K562 (cell line): ENCODE measurements at regions not wholly inside any gene's neighbourhood (a gene's known extent, or its start where the extent isn't known, plus 50 kb on each side); places are given as distances from the start of the nearest gene placed in this dataset.
A peak's percentile ranks its signal among the peaks of the same experiment; 100 is the strongest.
"Not testable (repeated sequence)": the region's sequence is repeated elsewhere in the genome, so short reads cannot be mapped to it uniquely, and the experiment has no call there.

Experiments used
- ATAC-seq: fragments of 200-7000 bp; cut with Tn5 transposase; 3 replicates; pipeline ENCODE4 v1.9.1; 2020; ENCODE audit warnings: moderate library complexity
- BruUV-seq: library from RNA; stranded (reverse); fragments of 400-500 nt; replicated peaks from 2 replicates; lab custom pipeline; 2021; lab: Mats Ljungman, UMichigan
- CTCF ChIA-PET: fragments of 300-600 bp; formaldehyde crosslinking; extraction: SDS; loops from one replicate; lab custom pipeline; 2021; ENCODE audit warnings: low intra/inter-chr PET ratio; lab: Yijun Ruan, JAX
- POLR2A ChIA-PET: fragments of 300-600, 350-650 bp; sonication (Branson Sonifier 250); formaldehyde crosslinking; extraction: SDS; loops from one replicate; lab custom pipeline; 2021; ENCODE audit warnings: antibody characterized with exemption, inconsistent platforms; lab: Yijun Ruan, JAX
- DNase-seq, 4 experiments: peaks; one replicate each; pipeline versions ENCODE4 v3.0.0 to v3.0.0-alpha.2; 2011 to 2018; ENCODE audit warnings: low spot score in 3 of 4, mixed read lengths in 3 of 4; ENCODE audit errors: extremely low read depth in 1 of 4
- FAIRE-seq: peaks from 2 replicates; lab custom pipeline; 2011; peaks lifted over from hg19 to GRCh38; lab: Jason Lieb, UNC
- H2AFZ ChIP-seq: 2 replicates; pipeline ENCODE4 v1.6.0; 2011; ENCODE audit warnings: low read depth, low read length, control low read depth, inconsistent platforms
- H3K27ac ChIP-seq: fragments of 200-600 bp; 3 replicates; pipeline ENCODE4 v1.8.0; 2011; ENCODE audit warnings: low read depth, mild to moderate bottlenecking, control low read depth, inconsistent platforms, low read length, moderate library complexity, mixed read lengths; ENCODE audit errors: extremely low read depth
- H3K27me3 ChIP-seq, 2 experiments: fragments of 300-600 bp in 1 of 2; 2 replicates in 1 of 2; 3 replicates in 1 of 2; pipeline versions ENCODE4 v1.6.0 to v1.8.0; 2011; ENCODE audit warnings: inconsistent platforms in 2 of 2, low read length in 2 of 2, mild to moderate bottlenecking in 1 of 2, mixed read lengths in 1 of 2, moderate library complexity in 1 of 2; ENCODE audit not compliant: control insufficient read depth in 2 of 2, insufficient read depth in 2 of 2
- H3K36me3 ChIP-seq: fragments of 300-600 bp; 3 replicates; pipeline ENCODE4 v1.8.0; 2011; ENCODE audit warnings: mild to moderate bottlenecking, low read length, inconsistent platforms; ENCODE audit not compliant: control insufficient read depth, insufficient read depth
- H3K4me1 ChIP-seq, 2 experiments: fragments of 200-600 bp in 1 of 2; replicated peaks in 1 of 2; 2 replicates in 1 of 2; 3 replicates in 1 of 2; pipeline versions ENCODE4 v1.5.1 to v1.8.0; 2011; ENCODE audit warnings: inconsistent platforms in 2 of 2, low read length in 2 of 2, mild to moderate bottlenecking in 1 of 2, mixed read lengths in 1 of 2, moderate library complexity in 1 of 2; ENCODE audit not compliant: control insufficient read depth in 2 of 2, insufficient read depth in 2 of 2
- H3K4me2 ChIP-seq: 2 replicates; pipeline ENCODE4 v1.6.1; 2011; ENCODE audit warnings: low read length, control low read depth, inconsistent platforms, mixed read lengths; ENCODE audit not compliant: insufficient read depth
- H3K4me3 ChIP-seq: fragments of 200-600 bp; sonication (generic), shearing (Covaris generic); 2 replicates; pipeline ENCODE4 v1.5.1; 2016; ENCODE audit warnings: control low read depth, inconsistent platforms
- H3K79me2 ChIP-seq: fragments of 200-600 bp; 3 replicates; pipeline ENCODE4 v1.8.0; 2011; ENCODE audit warnings: low read length, inconsistent platforms; ENCODE audit not compliant: control insufficient read depth, insufficient read depth
- H3K9ac ChIP-seq, 2 experiments: 2 replicates each; pipeline versions ENCODE4 v1.6.0 to v1.6.1; 2011; ENCODE audit warnings: low read depth in 2 of 2, low read length in 2 of 2, control low read depth in 1 of 2, inconsistent platforms in 1 of 2, mild to moderate bottlenecking in 1 of 2, mixed read lengths in 1 of 2; ENCODE audit not compliant: insufficient read depth in 1 of 2
- H3K9me1 ChIP-seq: one replicate; pipeline ENCODE4 v1.6.0; 2011; ENCODE audit warnings: inconsistent platforms, mild to moderate bottlenecking, low read length, moderate library complexity; ENCODE audit not compliant: control insufficient read depth, insufficient read depth
- H3K9me3 ChIP-seq: replicated peaks from 2 replicates; pipeline ENCODE4 v1.5.1; 2011; ENCODE audit warnings: low read depth, low read length, inconsistent platforms; ENCODE audit not compliant: control insufficient read depth, insufficient read depth
- H4K20me1 ChIP-seq: replicated peaks from 2 replicates; pipeline ENCODE4 v1.6.1; 2011; ENCODE audit warnings: low read length, inconsistent platforms, mixed read lengths; ENCODE audit not compliant: control insufficient read depth, insufficient read depth
- DACH1 ChIP-seq: fragments of 450-650 bp; IDR thresholded peaks from 2 replicates; pipeline ENCODE4 v1.6.1; 2018; ENCODE audit not compliant: partially characterized antibody
- ETV6 ChIP-seq, 3 experiments: fragments of 150-350 bp in 1 of 3; sonication (generic) in 1 of 3; formaldehyde crosslinking in 1 of 3; IDR thresholded peaks; 2 replicates each; pipeline versions ENCODE4 v1.6.1 to v1.8.0; 2014 to 2022; ENCODE audit warnings: borderline replicate concordance in 2 of 3, low read depth in 2 of 3, antibody characterized with exemption in 1 of 3, low read length in 1 of 3, mild to moderate bottlenecking in 1 of 3, missing genetic modification reagents in 1 of 3
- FOXK1 ChIP-seq: sonication (generic); formaldehyde crosslinking; IDR thresholded peaks from 2 replicates; pipeline ENCODE4 v1.8.0; 2022; ENCODE audit warnings: missing genetic modification reagents, mild to moderate bottlenecking, borderline replicate concordance
- HDAC6 ChIP-seq: IDR thresholded peaks from 2 replicates; pipeline ENCODE4 v1.6.1; 2012; ENCODE audit warnings: low read depth, mild to moderate bottlenecking, control low read depth, inconsistent platforms, low read length, moderate library complexity
- SUPT5H ChIP-seq: fragments of 450-650 bp; IDR thresholded peaks from 2 replicates; pipeline ENCODE4 v1.6.1; 2016
- ZNF224 ChIP-seq: sonication (generic); formaldehyde crosslinking; IDR thresholded peaks from 2 replicates; pipeline ENCODE4 v1.8.0; 2022; ENCODE audit warnings: mild to moderate bottlenecking, missing genetic modification reagents
- ZNF324 ChIP-seq: fragments of 250-450 bp; sonication (Bioruptor Pico); IDR thresholded peaks from 2 replicates; pipeline ENCODE4 v1.4.0; 2020; ENCODE audit warnings: mild to moderate bottlenecking
- ZNF431 ChIP-seq: sonication (generic); formaldehyde crosslinking; IDR thresholded peaks from 2 replicates; pipeline ENCODE4 v1.8.0; 2022; ENCODE audit warnings: mild to moderate bottlenecking, missing genetic modification reagents
- WGBS: fragments of 100-300 bp; shearing (Covaris generic); methylation state at CpG from one replicate; pipeline ENCODE4 v1.1.6; 2016; ENCODE audit warnings: low coverage, mixed read lengths; ENCODE audit not compliant: insufficient coverage; ENCODE audit errors: missing lambda C conversion rate; 5-methylcytosine and 5-hydroxymethylcytosine counted together
- in situ Hi-C: fragments of 300-500 bp; cut with MboI; formaldehyde crosslinking; loops from 4 replicates; pipeline ENCODE4 v1.15.0; 2018; ENCODE audit warnings: inconsistent platforms, mixed read lengths
- intact Hi-C: fragments of 100-400 bp; cut with micrococcal nuclease; formaldehyde crosslinking; loops from 2 replicates; pipeline ENCODE4 v1.14.2; 2022
- TF ChIP-seq, protein P1 (sequence below): sonication (generic); formaldehyde crosslinking; IDR thresholded peaks from 2 replicates; pipeline ENCODE4 v1.8.1; 2023; ENCODE audit warnings: mild to moderate bottlenecking, missing genetic modification reagents

DNA sequence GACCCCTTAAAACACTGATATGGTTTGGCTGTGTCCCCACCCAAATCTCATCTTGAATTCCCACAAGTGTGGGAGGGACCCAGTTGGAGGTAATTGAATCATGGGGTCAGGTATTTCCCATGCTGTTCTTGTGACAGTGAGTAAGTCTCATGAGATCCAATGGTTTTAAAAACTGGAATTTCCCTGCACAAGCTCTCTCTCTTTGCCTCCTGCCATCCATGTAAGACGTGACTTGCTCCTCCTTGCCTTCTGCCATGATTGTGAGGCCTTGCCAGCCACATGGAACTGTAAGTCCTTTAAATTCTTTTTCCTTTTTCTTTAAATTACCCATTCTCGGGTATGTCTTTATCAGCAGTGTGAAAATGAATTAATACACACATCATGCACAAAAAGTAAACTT, 99.1 kb upstream of the PLEKHG1 start:
- BruUV-seq, H3K36me3 ChIP-seq, H3K27me3 ChIP-seq, H3K79me2 ChIP-seq, H3K4me2 ChIP-seq, H3K9ac ChIP-seq, H4K20me1 ChIP-seq, H3K27ac ChIP-seq, H3K9me3 ChIP-seq, ATAC-seq, POLR2A ChIA-PET, FAIRE-seq, H3K4me3 ChIP-seq, H2AFZ ChIP-seq, DNase-seq, in situ Hi-C loops, CTCF ChIA-PET, H3K4me1 ChIP-seq, H3K9me1 ChIP-seq: not testable (repeated sequence)
- peak; percentile 95 for TF ChIP-seq ZNF431 (CRISPR knock-in tag)
- WGBS = 0% methylated on average over 2 of the region's 2 CpGs
- intact Hi-C loops = loop anchor here (5.0 kb wide), 1 partner anchor 83 kb away; no protein-coding TSS in a partner anchor

DNA sequence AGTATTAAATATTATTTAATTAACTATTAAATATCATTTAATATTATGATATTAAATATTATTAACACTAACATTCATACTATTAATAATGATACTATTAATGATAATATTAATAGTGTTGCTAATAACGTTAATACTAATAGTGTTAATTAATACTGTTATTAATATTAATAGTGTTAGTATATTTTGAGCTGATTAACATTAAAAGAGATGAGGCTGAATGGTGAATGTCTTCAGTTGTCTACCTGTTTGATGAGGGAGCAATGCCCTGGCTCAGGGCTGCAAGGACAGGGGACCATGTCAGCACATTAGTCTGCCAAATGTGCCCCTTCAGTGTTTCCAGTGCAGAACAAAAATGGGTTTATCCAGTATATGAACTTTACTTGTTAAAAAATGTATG, 96.6 kb upstream of the PLEKHG1 start:
- Histone ChIP-seq H3K27me3 (no peaks in the 10 kb centered on the region; a peak in 1 of 5 replicates), H3K4me2 (no peak overlapping the region), H3K9me1 (no peaks in the 10 kb centered on the region), H3K27ac (no peak overlapping the region), H3K9me3 (peaks cover 3% of the 10 kb centered on the region; the same call in 1 of the 2 replicates), H3K4me1 (no peaks in the 10 kb centered on the region), H3K79me2 (no peaks in the 10 kb centered on the region), H3K4me3 (no peak overlapping the region), H4K20me1 (no peaks in the 10 kb centered on the region), H3K9ac (no peak overlapping the region), H2AFZ (no peak overlapping the region), H3K36me3 (no peaks in the 10 kb centered on the region)
- 0% methylated on average over 1 of the region's 1 CpG for WGBS
- in situ Hi-C loops = no loop called here
- FAIRE-seq = no peak
- intact Hi-C loops = loop anchor here (5.0 kb wide), 1 partner anchor 86 kb away; no protein-coding TSS in a partner anchor
- ChIA-PET CTCF (no interaction called here), POLR2A (interaction anchor here (0.6 to 0.8 kb wide), 4 partner anchors 12 to 315 kb away, joined by 3 read pairs; no protein-coding TSS in a partner anchor)
- peak in 1 of 4 experiments; percentile 28 for DNase-seq
- no peak for ATAC-seq
- no peak for TF ChIP-seq ETV6 (IDR thresholded peaks at IDR 0.05; ENCODE audit: borderline replicate concordance in 1 of 2, low read depth in 2 of 2, low read length in 1 of 2)
- peak; percentile 57; the same call in 1 of the 2 replicates for TF ChIP-seq ETV6 (CRISPR knock-in tag; IDR thresholded peaks at IDR 0.05; ENCODE audit: borderline replicate concordance)
- peak; percentile 99 for TF ChIP-seq DACH1
- TF ChIP-seq SUPT5H = no peak
- no peak for TF ChIP-seq HDAC6
- peak; percentile 52; the same call in 1 of the 2 replicates for TF ChIP-seq ZNF224 (CRISPR knock-in tag)
- TF ChIP-seq FOXK1 (CRISPR knock-in tag) = 0 out of 2 replicates have a peak, but pooled peaks have one; percentile 26
- TF ChIP-seq, protein P1, sequence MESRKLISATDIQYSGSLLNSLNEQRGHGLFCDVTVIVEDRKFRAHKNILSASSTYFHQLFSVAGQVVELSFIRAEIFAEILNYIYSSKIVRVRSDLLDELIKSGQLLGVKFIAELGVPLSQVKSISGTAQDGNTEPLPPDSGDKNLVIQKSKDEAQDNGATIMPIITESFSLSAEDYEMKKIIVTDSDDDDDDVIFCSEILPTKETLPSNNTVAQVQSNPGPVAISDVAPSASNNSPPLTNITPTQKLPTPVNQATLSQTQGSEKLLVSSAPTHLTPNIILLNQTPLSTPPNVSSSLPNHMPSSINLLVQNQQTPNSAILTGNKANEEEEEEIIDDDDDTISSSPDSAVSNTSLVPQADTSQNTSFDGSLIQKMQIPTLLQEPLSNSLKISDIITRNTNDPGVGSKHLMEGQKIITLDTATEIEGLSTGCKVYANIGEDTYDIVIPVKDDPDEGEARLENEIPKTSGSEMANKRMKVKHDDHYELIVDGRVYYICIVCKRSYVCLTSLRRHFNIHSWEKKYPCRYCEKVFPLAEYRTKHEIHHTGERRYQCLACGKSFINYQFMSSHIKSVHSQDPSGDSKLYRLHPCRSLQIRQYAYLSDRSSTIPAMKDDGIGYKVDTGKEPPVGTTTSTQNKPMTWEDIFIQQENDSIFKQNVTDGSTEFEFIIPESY (CRISPR knock-in tag) = peak; percentile 45; the same call in 1 of the 2 replicates
- TF ChIP-seq ZNF324 (CRISPR knock-in tag) = no peak
- BruUV-seq = no TSS peak
